Sigmoid colon (tissue), 4 donors: ENCODE measurements at regions not wholly inside any gene's neighbourhood (a gene's known extent, or its start where the extent isn't known, plus 50 kb on each side); places are given as distances from the start of the nearest gene placed in this dataset.
"Not testable (repeated sequence)": the region's sequence is repeated elsewhere in the genome, so short reads cannot be mapped to it uniquely, and the experiment has no call there.

Experiments
- CTCF ChIP-seq, 4 experiments: fragments of 450-650 bp in 3 of 4; fragments of 200-600 bp in 1 of 4; IDR thresholded peaks; one replicate each; pipeline ENCODE4 v1.5.1; 2016 to 2019; ENCODE audit warnings: antibody characterized with exemption in 4 of 4, mild to moderate bottlenecking in 3 of 4, moderate library complexity in 2 of 4
- EP300 ChIP-seq, 4 donors: sonication (generic); formaldehyde crosslinking; IDR thresholded peaks; one replicate each; pipeline ENCODE4 v1.6.1; 2017; ENCODE audit warnings: antibody characterized with exemption in 4 of 4
- POLR2AphosphoS5 ChIP-seq, 4 donors: sonication (generic); formaldehyde crosslinking; IDR thresholded peaks; one replicate each; pipeline ENCODE4 v1.6.1; 2017; ENCODE audit warnings: antibody characterized with exemption in 4 of 4

GRCh38 chr9:64498409-64498808 lies 786.6 kb downstream of the FOXD4L5 start:
- TF ChIP-seq EP300, CTCF, POLR2AphosphoS5 (IDR thresholded peaks at IDR 0.05): not testable (repeated sequence)
